Peyer's patch (tissue), 4 donors: ENCODE measurements at regions not wholly inside any gene's neighbourhood (a gene's known extent, or its start where the extent isn't known, plus 50 kb on each side); places are given as distances from the start of the nearest gene placed in this dataset.

Source experiments
- DNase-seq, 3 donors: peaks; one replicate each; pipeline ENCODE4 v3.0.0-alpha.2; 2017 to 2019
- H3K27ac ChIP-seq, 4 donors: fragments of 200-600 bp; sonication (generic); one replicate each; pipeline ENCODE4 v1.5.1; 2016 to 2019
- H3K27me3 ChIP-seq, 2 donors: fragments of 200-600 bp; sonication (generic); one replicate each; pipeline ENCODE4 v1.5.1; 2019
- H3K36me3 ChIP-seq, 3 donors: fragments of 200-600 bp; sonication (generic); one replicate each; pipeline ENCODE4 v1.5.1; 2016 to 2019
- H3K4me1 ChIP-seq, 4 donors: fragments of 200-600 bp; sonication (generic); one replicate each; pipeline ENCODE4 v1.5.1; 2016 to 2019
- H3K4me3 ChIP-seq, 4 donors: fragments of 200-600 bp; sonication (generic); 1 replicate in 3 of 4; 2 replicates in 1 of 4; pipeline ENCODE4 v1.5.1; 2016 to 2019; ENCODE audit warnings: mild to moderate bottlenecking in 1 of 4
- H3K9me3 ChIP-seq, 4 donors: fragments of 200-600 bp; sonication (generic); one replicate each; pipeline ENCODE4 v1.5.1; 2016 to 2019; ENCODE audit warnings: mild to moderate bottlenecking in 1 of 4
- POLR2A ChIP-seq, 2 donors: fragments of 450-650 bp; IDR thresholded peaks; one replicate each; pipeline ENCODE4 v1.5.1; 2017; ENCODE audit warnings: antibody characterized with exemption in 2 of 2, mild to moderate bottlenecking in 2 of 2, moderate library complexity in 2 of 2
- TF ChIP-seq, protein P1 (sequence below), 6 experiments: fragments of 450-650 bp in 4 of 6; fragments of 200-600 bp in 2 of 6; sonication (generic) in 1 of 6; IDR thresholded peaks; one replicate each; pipeline ENCODE4 v1.5.1; 2017 to 2019; ENCODE audit warnings: antibody characterized with exemption in 6 of 6, mild to moderate bottlenecking in 3 of 6, moderate library complexity in 1 of 6

- DNase-seq = no peak
- no peaks in the 10 kb centered on the region for H3K9me3 ChIP-seq
These were observed 1108.9 kb downstream of the BCL11B start for GRCh38 chr14:98162856-98163805.

DNA sequence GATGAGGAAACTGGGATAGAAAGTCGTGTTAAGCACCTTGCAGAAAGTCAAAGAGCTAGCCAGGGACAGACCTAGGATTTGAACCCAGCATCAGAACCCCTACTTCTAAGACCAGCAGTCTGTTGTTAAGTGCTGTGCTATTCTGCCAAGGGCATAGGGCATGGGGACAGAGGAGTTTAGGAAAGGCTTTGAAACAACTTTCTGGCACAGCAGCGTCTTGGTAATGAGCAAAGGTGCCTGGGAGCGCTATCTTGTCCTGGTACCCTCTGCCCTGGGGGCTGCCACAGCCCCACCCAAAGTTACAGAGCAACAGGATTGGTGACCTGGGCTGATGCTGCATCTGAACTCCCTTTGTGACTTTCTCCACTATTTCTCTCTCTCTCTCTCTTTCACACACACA lies 1108.1 kb downstream of the BCL11B start:
- no peak for DNase-seq
- Histone ChIP-seq H3K27me3 (no peaks in the 10 kb centered on the region), H3K36me3 (no peaks in the 10 kb centered on the region), H3K4me3 (no peak overlapping the region), H3K27ac (no peak overlapping the region), H3K9me3 (no peaks in the 10 kb centered on the region), H3K4me1 (no peaks in the 10 kb centered on the region)
- TF ChIP-seq, protein P1, sequence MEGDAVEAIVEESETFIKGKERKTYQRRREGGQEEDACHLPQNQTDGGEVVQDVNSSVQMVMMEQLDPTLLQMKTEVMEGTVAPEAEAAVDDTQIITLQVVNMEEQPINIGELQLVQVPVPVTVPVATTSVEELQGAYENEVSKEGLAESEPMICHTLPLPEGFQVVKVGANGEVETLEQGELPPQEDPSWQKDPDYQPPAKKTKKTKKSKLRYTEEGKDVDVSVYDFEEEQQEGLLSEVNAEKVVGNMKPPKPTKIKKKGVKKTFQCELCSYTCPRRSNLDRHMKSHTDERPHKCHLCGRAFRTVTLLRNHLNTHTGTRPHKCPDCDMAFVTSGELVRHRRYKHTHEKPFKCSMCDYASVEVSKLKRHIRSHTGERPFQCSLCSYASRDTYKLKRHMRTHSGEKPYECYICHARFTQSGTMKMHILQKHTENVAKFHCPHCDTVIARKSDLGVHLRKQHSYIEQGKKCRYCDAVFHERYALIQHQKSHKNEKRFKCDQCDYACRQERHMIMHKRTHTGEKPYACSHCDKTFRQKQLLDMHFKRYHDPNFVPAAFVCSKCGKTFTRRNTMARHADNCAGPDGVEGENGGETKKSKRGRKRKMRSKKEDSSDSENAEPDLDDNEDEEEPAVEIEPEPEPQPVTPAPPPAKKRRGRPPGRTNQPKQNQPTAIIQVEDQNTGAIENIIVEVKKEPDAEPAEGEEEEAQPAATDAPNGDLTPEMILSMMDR (IDR thresholded peaks at IDR 0.05) = no peak
- TF ChIP-seq POLR2A (IDR thresholded peaks at IDR 0.05) = no peak

More at GRCh38 chr14:98162856-98163805, 1108.9 kb downstream of the BCL11B start:
- TF ChIP-seq, protein P1 (IDR thresholded peaks at IDR 0.05) = no peak
- TF ChIP-seq POLR2A (IDR thresholded peaks at IDR 0.05) = no peak
- no peak overlapping the region for H3K27ac ChIP-seq
- H3K4me1 ChIP-seq = no peaks in the 10 kb centered on the region
- no peaks in the 10 kb centered on the region for H3K27me3 ChIP-seq
- H3K4me3 ChIP-seq = no peak overlapping the region
- H3K36me3 ChIP-seq = no peaks in the 10 kb centered on the region

DNA sequence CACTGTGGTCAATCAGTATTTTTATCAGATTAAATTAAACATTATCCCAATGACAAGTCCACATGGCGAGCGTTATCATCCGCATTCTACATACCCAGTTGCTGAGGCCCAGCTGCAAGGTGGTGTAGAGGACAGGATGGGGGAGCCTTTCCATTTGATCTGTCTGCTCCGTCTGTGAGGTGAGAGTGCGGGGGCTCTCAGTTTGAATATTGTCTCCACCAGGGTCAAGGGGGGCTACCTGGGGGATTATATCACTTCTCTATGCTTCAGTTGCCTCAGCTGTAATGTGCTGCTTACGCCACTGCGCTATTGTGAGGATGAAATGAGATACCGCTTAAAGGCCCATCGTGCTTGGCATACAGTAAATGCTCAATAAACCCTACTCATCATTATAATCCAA lies 1106.0 kb downstream of the BCL11B start:
- TF ChIP-seq, protein P1 (IDR thresholded peaks at IDR 0.05) = no peak
- no peak for TF ChIP-seq POLR2A (IDR thresholded peaks at IDR 0.05)
- H3K36me3 ChIP-seq = no peaks in the 10 kb centered on the region
- DNase-seq = no peak
- no peak overlapping the region for H3K27ac ChIP-seq
- no peaks in the 10 kb centered on the region for H3K27me3 ChIP-seq
- no peaks in the 10 kb centered on the region for H3K4me1 ChIP-seq
- H3K4me3 ChIP-seq = no peak overlapping the region
- no peaks in the 10 kb centered on the region for H3K9me3 ChIP-seq

- Histone ChIP-seq H3K36me3 (no peaks in the 10 kb centered on the region), H3K9me3 (no peaks in the 10 kb centered on the region), H3K4me3 (no peak overlapping the region), H3K4me1 (no peaks in the 10 kb centered on the region), H3K27ac (peak overlapping the region in 1 of 4 donors; percentile 42), H3K27me3 (no peaks in the 10 kb centered on the region)
- TF ChIP-seq POLR2A (IDR thresholded peaks at IDR 0.05) = no peak
- TF ChIP-seq, protein P1 (IDR thresholded peaks at IDR 0.05) = no peak
- DNase-seq = no peak
These were observed 1104.7 kb downstream of the BCL11B start for GRCh38 chr14:98167275-98167674.

- TF ChIP-seq POLR2A (IDR thresholded peaks at IDR 0.05) = no peak
- TF ChIP-seq, protein P1 (IDR thresholded peaks at IDR 0.05) = no peak
- peak overlapping the region in 1 of 4 donors; percentile 42 for H3K27ac ChIP-seq
- no peaks in the 10 kb centered on the region for H3K9me3 ChIP-seq
- H3K36me3 ChIP-seq = no peaks in the 10 kb centered on the region
- no peaks in the 10 kb centered on the region for H3K27me3 ChIP-seq
- no peak overlapping the region for H3K4me3 ChIP-seq
- no peak for DNase-seq
- H3K4me1 ChIP-seq = no peaks in the 10 kb centered on the region
These were observed 1104.3 kb downstream of the BCL11B start for GRCh38 chr14:98167705-98168104.
